ENCODE measurements at regions not wholly inside any gene's neighbourhood (a gene's known extent, or its start where the extent isn't known, plus 50 kb on each side); places are given as distances from the start of the nearest gene placed in this dataset.

GRCh38 chr1:228828151-228828550 lies 92.9 kb downstream of the RHOU start:
- TF ChIP-seq POLR2AphosphoS5 (IDR thresholded peaks at IDR 0.05) (no peak), CTCF (IDR thresholded peaks at IDR 0.05) (no peak), POLR2A (IDR thresholded peaks at IDR 0.05) (no peak)

Measured in upper lobe of left lung (tissue), 4 donors.